ENCODE measurements at regions not wholly inside any gene's neighbourhood (a gene's known extent, or its start where the extent isn't known, plus 50 kb on each side); places are given as distances from the start of the nearest gene placed in this dataset.
"Not testable (repeated sequence)": the region's sequence is repeated elsewhere in the genome, so short reads cannot be mapped to it uniquely, and the experiment has no call there.

GRCh38 chr7:65317372-65317771 is 56.3 kb upstream of the ZNF92 start:
- DNase-seq = no peak

DNA sequence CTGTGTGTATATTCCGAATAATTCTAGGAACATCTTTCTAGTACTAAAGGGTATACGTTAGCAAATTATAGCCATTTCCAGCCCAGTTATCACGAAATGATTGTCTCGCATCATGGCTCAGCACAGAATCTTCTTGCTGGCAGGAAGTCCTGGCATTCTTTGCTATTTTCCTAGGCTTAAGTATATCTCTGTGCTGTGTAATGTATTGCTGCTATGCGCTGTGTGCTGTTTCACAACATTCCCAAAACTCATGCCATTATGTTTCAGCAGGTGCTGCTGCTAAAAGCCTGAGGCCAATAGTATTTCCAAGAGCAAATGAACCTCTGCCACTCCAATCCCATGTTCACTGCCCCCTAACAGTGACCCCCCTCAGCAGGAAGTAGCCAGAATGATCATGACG is 62.9 kb upstream of the ZNF92 start:
- no peak for DNase-seq

DNA sequence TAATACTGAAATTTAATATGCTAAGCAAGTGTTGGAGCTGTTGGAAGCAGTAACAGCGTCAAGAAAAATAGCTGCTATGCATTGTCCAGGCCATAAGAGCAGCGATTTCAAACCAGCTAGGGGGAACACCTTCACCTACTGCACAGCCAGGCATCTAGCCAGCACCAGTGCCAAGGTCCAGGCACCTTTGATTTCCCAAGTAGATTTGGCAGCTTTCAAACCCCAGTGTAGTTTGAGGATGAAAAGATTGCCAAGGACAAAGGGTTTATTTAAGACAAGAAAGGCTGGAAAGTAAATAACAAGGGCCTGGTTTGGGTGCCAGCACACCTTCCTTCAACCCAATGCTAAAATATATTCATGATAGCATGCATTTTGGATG is 65.4 kb upstream of the ZNF92 start:
- DNase-seq = no peak

- DNase-seq = peak; percentile 51
These were observed 65.9 kb upstream of the ZNF92 start for GRCh38 chr7:65307651-65308299.

- DNase-seq = no peak
These were observed 69.5 kb upstream of the ZNF92 start for GRCh38 chr7:65304175-65304574.

- no peak for DNase-seq
These were observed 70.8 kb upstream of the ZNF92 start for GRCh38 chr7:65302883-65303282.

DNA sequence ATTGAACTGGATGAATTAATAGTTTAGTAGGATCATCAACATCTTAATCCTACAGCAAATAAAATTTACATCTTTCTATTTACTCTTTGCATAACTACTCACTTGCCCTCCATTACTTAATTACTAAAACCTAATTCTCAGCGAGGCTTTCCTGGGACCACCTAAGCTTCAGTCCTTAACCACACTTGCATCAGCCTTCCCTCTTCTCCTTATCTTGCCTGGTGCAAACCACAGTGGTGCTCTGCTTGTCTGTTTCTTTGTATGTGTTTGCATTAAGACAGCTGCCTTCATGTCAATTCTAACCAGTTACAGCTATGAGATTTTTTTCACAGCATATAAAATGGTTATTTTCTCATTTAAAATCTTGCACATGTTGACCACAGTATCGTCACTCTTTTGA is 72.6 kb upstream of the ZNF92 start:
- no peak for DNase-seq

- no peak for DNase-seq
These were observed 78.2 kb upstream of the ZNF92 start for GRCh38 chr7:65295409-65295808.

DNA sequence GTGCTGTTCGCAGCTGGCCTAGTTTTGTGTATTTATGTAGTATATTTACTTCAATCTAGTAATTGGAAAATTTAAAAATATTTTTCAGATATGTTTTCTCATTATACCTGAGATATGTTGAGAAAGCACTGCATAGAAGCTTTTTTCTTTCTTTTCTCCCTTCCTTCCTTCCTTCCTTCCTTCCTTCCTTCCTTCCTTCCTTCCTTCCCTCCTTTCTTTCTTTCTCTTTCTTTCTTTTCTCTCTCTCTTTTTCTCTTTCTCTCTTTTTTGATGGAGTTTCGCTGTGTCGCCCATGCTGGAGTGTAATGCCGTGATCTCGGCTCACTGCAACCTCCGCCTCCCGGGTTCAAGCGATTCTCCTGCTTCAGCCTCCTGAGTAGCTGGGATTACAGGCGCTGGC is 83.3 kb upstream of the ZNF92 start:
- DNase-seq = not testable (repeated sequence)

DNA sequence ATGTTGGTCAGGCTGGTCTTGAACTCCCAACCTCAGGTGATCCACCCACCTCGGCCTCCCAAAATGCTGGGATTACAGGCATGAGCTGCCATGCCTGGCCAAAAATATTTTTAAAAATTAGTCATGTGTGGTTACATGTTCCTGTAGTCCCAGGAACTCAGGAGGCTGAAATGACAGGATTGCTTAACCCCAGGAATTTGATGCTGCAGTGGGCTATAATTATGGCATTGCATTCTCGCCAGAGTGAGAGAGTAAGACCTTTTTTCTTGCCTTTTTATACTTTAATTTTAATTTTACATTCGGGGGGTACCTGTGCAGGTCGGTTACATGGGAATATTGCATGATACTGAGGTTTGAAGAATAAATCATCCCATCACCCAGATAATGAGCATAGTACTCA is 86.6 kb upstream of the ZNF92 start:
- peak; percentile 26 for DNase-seq

DNA sequence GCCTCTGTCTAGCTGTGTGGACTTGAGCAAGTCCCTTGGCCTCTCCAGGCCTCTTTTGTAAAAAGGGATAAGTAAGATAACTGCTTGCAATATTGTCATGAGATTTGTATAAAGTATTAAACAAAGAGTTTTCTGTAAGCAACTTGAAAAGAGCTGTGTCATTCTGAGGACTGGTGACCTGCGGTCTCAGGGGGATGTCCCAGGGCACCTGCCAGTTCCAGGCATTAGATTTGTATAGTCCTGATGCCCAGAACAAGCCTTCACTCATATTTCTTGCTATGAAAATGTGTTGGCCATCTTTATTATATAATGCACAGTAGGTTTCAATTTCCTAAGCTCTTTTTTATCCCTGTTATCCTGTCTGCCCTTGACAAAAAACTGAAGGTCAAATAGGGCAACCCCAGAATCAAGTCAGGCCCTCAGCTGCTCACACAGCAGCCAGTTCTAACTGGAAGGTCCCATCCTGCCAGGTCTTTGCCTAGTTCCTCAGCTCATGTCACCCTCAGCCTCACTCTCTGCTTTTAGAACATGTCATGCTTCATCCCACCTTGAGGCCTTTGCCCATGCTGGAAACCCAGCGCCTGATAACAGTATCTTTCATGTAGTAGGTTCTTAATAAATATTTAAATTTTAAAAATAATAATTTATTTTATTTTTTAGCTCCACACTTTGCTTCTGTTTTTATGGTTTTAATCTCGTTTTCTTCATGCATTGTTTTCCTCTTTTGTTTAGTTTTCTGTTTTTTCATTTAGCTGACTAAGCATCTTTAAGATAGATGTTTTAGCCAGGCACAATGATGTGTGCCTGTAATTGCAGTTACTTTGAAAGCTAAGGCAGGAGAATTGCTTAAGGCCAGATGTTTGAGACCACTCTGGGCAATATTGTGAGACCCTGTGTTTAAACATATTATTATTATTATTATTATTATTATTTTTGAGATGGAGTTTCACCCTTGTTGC is 87.5 kb upstream of the ZNF92 start:
- DNase-seq = no peak

DNA sequence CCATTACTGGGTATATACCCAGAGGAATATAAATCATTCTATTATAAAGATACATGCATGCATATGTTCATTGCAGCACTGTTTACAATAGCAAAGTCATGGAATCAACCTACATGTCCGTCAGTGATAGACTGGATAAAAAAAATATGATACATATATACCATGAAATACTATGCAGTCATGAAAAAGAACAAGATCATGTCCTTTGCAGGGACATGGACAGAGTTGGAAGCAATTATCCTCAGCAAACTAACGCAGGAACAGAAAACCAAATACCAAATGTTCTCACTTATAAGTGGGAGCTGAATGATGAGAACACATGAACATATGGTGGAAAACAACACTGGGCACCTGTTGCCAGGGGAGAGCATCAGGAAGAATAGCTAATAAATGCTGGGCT is 88.4 kb upstream of the ZNF92 start:
- not testable (repeated sequence) for DNase-seq

DNA sequence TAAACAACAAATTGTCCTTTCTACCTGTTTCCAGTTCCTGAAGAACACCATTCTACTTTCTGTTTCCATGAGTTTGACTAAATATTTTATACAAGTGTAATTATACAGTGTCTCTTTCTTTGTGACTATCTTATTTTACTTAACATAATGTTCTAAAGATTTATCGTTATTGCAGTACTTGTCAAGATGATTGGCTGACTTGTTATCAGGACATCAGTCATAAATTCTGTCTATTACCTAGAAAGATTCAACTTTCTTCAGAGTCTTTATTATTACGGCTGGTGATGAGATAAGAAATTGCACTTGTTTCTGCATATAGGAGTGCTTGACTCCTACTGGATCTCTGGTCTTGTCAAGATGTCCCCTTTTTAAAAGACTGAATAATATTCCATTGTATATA is 93.9 kb upstream of the ZNF92 start:
- DNase-seq = no peak

- no peak for DNase-seq
These were observed 96.8 kb upstream of the ZNF92 start for GRCh38 chr7:65276822-65277221.

- not testable (repeated sequence) for DNase-seq
These were observed 102.2 kb upstream of the ZNF92 start for GRCh38 chr7:65271502-65271901.

DNA sequence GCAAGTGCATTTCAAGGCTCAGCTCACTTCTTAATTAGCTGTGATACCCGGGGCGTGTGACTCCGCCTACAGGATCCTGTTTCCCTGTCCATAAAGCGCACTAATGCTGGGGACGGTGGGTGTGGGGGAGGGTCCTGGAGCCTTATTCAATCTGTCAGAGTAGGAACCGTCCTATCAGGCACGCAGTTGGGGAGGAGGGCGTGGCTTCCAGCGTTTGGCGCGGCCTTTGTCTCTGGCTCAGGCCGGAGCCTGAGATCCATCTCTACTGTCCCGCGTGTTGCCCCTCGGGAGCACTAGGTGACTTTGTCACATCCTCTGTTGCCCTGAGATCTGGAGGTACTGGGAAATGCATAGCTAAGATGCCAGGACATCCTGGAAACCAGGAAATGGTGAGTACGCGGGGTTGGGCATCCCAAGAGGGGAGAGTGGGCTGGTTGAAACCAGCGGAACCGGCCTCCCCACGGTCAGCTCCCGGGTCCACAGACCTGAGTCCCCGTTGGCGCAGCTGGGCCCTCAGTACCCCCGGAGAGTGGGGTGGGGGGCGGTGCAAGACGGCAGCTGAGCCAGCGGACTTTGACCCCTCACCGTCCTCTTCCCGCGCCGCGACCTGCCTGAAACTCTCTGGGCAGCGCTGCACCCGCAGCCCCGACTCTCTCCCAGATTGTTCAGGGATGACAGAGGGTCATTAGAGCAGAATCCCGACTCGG is 104.4 kb upstream of the ZNF92 start:
- DNase-seq = peak; percentile 84

GRCh38 chr7:65268782-65269149 is 104.9 kb upstream of the ZNF92 start:
- DNase-seq = no peak

- no peak for DNase-seq
These were observed 107.6 kb upstream of the ZNF92 start for GRCh38 chr7:65265933-65266519.

DNA sequence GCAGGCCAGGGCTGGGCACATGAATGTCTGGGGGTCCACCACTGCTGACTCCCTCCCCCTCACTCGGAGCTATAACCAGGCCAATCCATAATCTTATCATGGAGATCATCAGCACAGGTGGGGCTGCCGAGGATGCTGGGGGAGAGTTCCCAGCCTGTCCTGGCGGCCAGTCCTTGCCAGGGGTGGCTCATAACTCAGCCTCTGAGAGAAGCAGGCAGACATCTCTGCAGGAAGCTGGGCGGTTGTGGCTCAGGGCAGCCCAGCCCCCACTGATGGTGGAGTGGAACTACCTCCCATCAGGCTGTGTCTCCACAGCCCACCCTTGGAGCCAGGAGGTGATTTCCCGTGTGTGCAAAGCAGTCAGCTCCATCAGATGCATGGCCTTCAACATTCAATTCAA is 109.4 kb upstream of the ZNF92 start:
- DNase-seq = no peak

GRCh38 chr7:65260673-65261072 is 113.0 kb upstream of the ZNF92 start:
- not testable (repeated sequence) for DNase-seq

DNA sequence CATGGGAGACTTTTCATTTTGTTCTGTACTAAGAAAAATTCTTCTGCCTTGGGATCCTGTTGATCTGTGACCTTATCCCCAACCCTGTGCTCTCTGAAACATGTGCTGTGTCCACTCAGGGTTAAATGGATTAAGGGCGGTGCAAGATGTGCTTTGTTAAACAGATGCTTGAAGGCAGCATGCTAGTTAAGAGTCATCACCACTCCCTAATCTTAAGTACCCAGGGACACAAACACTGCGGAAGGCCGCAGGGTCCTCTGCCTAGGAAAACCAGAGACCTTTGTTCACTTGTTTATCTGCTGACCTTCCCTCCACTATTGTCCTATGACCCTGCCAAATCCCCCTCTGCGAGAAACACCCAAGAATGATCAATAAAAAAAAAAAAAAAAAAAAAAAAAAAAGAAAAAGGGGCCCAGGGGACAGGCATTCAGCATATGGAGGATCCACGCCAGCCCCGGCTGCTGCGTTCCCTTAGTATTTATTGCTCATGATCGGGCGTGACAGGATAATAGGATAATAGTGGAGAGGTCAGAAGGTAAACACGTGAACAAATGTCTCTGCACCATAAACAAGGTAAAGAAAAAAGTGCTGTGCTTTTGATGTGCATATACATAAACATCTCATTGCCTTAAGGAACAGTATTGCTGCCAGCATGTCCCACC is 113.7 kb upstream of the ZNF92 start:
- not testable (repeated sequence) for DNase-seq

- no peak for DNase-seq
These were observed 119.6 kb upstream of the ZNF92 start for GRCh38 chr7:65254061-65254460.

Data from fibroblast of skin of right quadriceps (primary cell).